ENCODE measurements at regions not wholly inside any gene's neighbourhood (a gene's known extent, or its start where the extent isn't known, plus 50 kb on each side); places are given as distances from the start of the nearest gene placed in this dataset.
A peak's percentile ranks its signal among the peaks of the same experiment; 100 is the strongest.

GRCh38 chr2:14569294-14569693, 63.2 kb upstream of the LRATD1 start:
- H3K27ac ChIP-seq (ENCODE audit: control insufficient read depth, insufficient read depth, low read length) = no peak overlapping the region
- no peaks in the 10 kb centered on the region for H3K9me3 ChIP-seq (ENCODE audit: control insufficient read depth, low read depth, low read length)
- H3K27me3 ChIP-seq (ENCODE audit: control insufficient read depth, extremely low read depth, insufficient read depth, low read length) = no peaks in the 10 kb centered on the region
- H3K9ac ChIP-seq (ENCODE audit: control insufficient read depth, extremely low read depth, insufficient read depth, low read length) = no peak overlapping the region
- peak; percentile 9 for DNase-seq (ENCODE audit: low read depth, low spot score)
- no peak overlapping the region for H3K4me3 ChIP-seq (ENCODE audit: control insufficient read depth in 2 of 3, extremely low read depth in 1 of 3, insufficient read depth in 2 of 3, low read depth in 1 of 3, low read length in 3 of 3)
- dilution Hi-C loops (cut with MboI; ENCODE audit: extremely low pct_ligation_motif_present, low sequenced_read_pairs) = no loop called here
- TF ChIP-seq CTCF (optimal IDR thresholded peaks at IDR 0.05 in 1 of 3, IDR thresholded peaks at IDR 0.05 in 1 of 3, conservative IDR thresholded peaks at IDR 0.05 in 1 of 3; ENCODE audit: extremely low read depth in 1 of 3, insufficient read depth in 2 of 3, low read length in 3 of 3) = no peak
- no peak for TF ChIP-seq EZH2 (IDR thresholded peaks at IDR 0.05; ENCODE audit: low read length)
- H3K4me1 ChIP-seq (ENCODE audit: control insufficient read depth, extremely low read depth, insufficient read depth, low read length) = peaks cover 16% of the 10 kb centered on the region
- no peaks in the 10 kb centered on the region for H4K20me1 ChIP-seq (ENCODE audit: control insufficient read depth, extremely low read depth, insufficient read depth, low read length)
- H3K79me2 ChIP-seq (ENCODE audit: control insufficient read depth, insufficient read depth, low read length) = no peaks in the 10 kb centered on the region
- peak overlapping the region; percentile 66 for H2AFZ ChIP-seq (ENCODE audit: control insufficient read depth, low read length)
- H3K9me1 ChIP-seq (ENCODE audit: control insufficient read depth, extremely low read depth, insufficient read depth, low read length) = no peaks in the 10 kb centered on the region
- no peaks in the 10 kb centered on the region for H3K36me3 ChIP-seq (ENCODE audit: control insufficient read depth in 2 of 2, extremely low read depth in 1 of 2, insufficient read depth in 2 of 2, low read length in 2 of 2)
- H3K4me2 ChIP-seq (ENCODE audit: control insufficient read depth, extremely low read depth, insufficient read depth, low read depth, low read length) = peak overlapping the region; percentile 48
- peak; percentile 88 for FAIRE-seq

- Histone ChIP-seq H3K9me1 (ENCODE audit: control insufficient read depth, extremely low read depth, insufficient read depth, low read length) (no peaks in the 10 kb centered on the region), H3K4me3 (ENCODE audit: control insufficient read depth in 2 of 3, extremely low read depth in 1 of 3, insufficient read depth in 2 of 3, low read depth in 1 of 3, low read length in 3 of 3) (no peak overlapping the region), H4K20me1 (ENCODE audit: control insufficient read depth, extremely low read depth, insufficient read depth, low read length) (no peaks in the 10 kb centered on the region), H3K4me1 (ENCODE audit: control insufficient read depth, extremely low read depth, insufficient read depth, low read length) (peaks cover 9% of the 10 kb centered on the region), H3K27ac (ENCODE audit: control insufficient read depth, insufficient read depth, low read length) (no peak overlapping the region), H3K36me3 (ENCODE audit: control insufficient read depth in 2 of 2, extremely low read depth in 1 of 2, insufficient read depth in 2 of 2, low read length in 2 of 2) (no peaks in the 10 kb centered on the region), H2AFZ (ENCODE audit: control insufficient read depth, low read length) (no peak overlapping the region), H3K27me3 (ENCODE audit: control insufficient read depth, extremely low read depth, insufficient read depth, low read length) (no peaks in the 10 kb centered on the region), H3K4me2 (ENCODE audit: control insufficient read depth, extremely low read depth, insufficient read depth, low read depth, low read length) (no peak overlapping the region), H3K9me3 (ENCODE audit: control insufficient read depth, low read depth, low read length) (no peaks in the 10 kb centered on the region), H3K9ac (ENCODE audit: control insufficient read depth, extremely low read depth, insufficient read depth, low read length) (no peak overlapping the region), H3K79me2 (ENCODE audit: control insufficient read depth, insufficient read depth, low read length) (no peaks in the 10 kb centered on the region)
- dilution Hi-C loops (cut with MboI; ENCODE audit: extremely low pct_ligation_motif_present, low sequenced_read_pairs) = no loop called here
- no peak for DNase-seq (ENCODE audit: low read depth, low spot score)
- TF ChIP-seq CTCF (optimal IDR thresholded peaks at IDR 0.05 in 1 of 3, IDR thresholded peaks at IDR 0.05 in 1 of 3, conservative IDR thresholded peaks at IDR 0.05 in 1 of 3; ENCODE audit: extremely low read depth in 1 of 3, insufficient read depth in 2 of 3, low read length in 3 of 3) (no peak), EZH2 (IDR thresholded peaks at IDR 0.05; ENCODE audit: low read length) (no peak)
- FAIRE-seq = no peak
Observed at GRCh38 chr2:14572633-14573032, 59.9 kb upstream of the LRATD1 start.
